AG04449 (cell line): ENCODE measurements at regions not wholly inside any gene's neighbourhood (a gene's known extent, or its start where the extent isn't known, plus 50 kb on each side); places are given as distances from the start of the nearest gene placed in this dataset.
A peak's percentile ranks its signal among the peaks of the same experiment; 100 is the strongest.

Experiments
- CTCF ChIA-PET: fragments of 350-600 bp; formaldehyde crosslinking; extraction: SDS; loops from one replicate; lab custom pipeline; 2021; ENCODE audit warnings: antibody characterized with exemption; lab: Yijun Ruan, JAX
- POLR2A ChIA-PET: fragments of 400-600, 350-600 bp; formaldehyde crosslinking; extraction: SDS; loops from one replicate; lab custom pipeline; 2020; ENCODE audit warnings: antibody characterized with exemption, inconsistent platforms; lab: Yijun Ruan, JAX
- DNase-seq: peaks from one replicate; pipeline ENCODE4 v3.0.0-alpha.2; 2010; ENCODE audit warnings: low read depth, low spot score
- H3K4me3 ChIP-seq: 2 replicates; pipeline ENCODE4 v1.5.1; 2011; ENCODE audit warnings: low read depth, mild to moderate bottlenecking, control low read depth, low read length
- TF ChIP-seq, protein P1 (sequence below): IDR thresholded peaks from one replicate; pipeline ENCODE4 v1.5.1; 2011; ENCODE audit warnings: mild to moderate bottlenecking, moderate library complexity, low read length, control low read depth, inconsistent platforms; ENCODE audit not compliant: insufficient read depth; ENCODE audit errors: missing control alignments

DNA sequence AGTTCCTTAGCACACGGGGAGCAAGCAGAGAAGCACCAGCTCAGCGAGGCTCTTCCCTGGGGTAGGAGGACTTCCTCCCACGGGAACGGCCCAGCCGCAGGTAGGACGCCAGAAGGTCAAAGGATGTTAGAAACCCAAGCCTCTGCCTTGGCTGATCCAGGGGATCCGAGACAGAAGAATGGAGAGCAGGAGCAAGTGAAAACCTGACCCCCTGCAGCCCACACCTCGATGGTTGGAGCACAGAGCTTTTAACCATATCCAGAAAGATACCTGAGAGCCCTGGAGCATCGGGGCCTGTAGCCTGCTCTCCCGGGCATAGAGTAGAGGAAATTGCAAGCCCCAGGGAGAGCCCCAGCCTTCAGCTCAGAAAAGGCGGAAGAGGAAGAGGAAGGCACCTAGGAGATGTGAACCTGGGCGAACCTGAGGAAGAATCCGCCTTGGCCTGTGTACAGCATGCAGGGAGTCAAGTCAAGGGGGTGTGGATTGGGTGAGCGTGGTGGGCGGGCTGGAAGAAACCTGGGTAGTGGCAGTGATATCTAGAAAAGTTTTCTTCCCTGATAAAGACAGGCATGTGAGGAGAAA, 76.3 kb downstream of the PSMG1 start:
- ChIA-PET POLR2A (no interaction called here), CTCF (no interaction called here)

DNA sequence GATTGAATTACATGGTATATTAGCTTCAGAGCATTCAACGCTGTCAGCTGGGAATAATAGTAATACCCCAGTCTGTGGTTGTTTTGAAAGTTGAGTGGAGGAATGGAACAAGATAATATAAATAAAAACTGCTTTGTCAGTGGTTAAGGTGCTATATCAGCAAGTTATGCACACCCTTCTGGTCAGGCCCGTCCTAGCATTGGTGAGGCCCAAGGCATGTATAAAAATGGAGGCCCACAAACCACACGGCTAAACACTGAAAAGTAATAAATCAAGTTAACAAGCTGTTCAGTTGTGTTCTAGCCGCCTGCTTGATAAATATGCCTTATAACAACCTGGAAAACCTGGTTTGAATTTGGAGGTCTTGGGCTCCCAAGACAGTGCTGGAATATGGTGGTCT, 77.4 kb downstream of the PSMG1 start:
- POLR2A ChIA-PET: interaction anchor here (0.6 kb wide), 1 partner anchor 134 kb away, joined by 3 read pairs; no protein-coding TSS in a partner anchor
- H3K4me3 ChIP-seq: no peak overlapping the region
- DNase-seq: no peak
- TF ChIP-seq, protein P1, sequence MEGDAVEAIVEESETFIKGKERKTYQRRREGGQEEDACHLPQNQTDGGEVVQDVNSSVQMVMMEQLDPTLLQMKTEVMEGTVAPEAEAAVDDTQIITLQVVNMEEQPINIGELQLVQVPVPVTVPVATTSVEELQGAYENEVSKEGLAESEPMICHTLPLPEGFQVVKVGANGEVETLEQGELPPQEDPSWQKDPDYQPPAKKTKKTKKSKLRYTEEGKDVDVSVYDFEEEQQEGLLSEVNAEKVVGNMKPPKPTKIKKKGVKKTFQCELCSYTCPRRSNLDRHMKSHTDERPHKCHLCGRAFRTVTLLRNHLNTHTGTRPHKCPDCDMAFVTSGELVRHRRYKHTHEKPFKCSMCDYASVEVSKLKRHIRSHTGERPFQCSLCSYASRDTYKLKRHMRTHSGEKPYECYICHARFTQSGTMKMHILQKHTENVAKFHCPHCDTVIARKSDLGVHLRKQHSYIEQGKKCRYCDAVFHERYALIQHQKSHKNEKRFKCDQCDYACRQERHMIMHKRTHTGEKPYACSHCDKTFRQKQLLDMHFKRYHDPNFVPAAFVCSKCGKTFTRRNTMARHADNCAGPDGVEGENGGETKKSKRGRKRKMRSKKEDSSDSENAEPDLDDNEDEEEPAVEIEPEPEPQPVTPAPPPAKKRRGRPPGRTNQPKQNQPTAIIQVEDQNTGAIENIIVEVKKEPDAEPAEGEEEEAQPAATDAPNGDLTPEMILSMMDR: no peak
- CTCF ChIA-PET: interaction anchor here (0.9 to 1.4 kb wide), 3 partner anchors 12 to 20 kb away, joined by 3 to 4 read pairs (median 3); no protein-coding TSS in a partner anchor

More for the DNA sequence above, 76.3 kb downstream of the PSMG1 start:
- TF ChIP-seq, protein P1: no peak
- no peak for DNase-seq
- H3K4me3 ChIP-seq: no peak overlapping the region

DNA sequence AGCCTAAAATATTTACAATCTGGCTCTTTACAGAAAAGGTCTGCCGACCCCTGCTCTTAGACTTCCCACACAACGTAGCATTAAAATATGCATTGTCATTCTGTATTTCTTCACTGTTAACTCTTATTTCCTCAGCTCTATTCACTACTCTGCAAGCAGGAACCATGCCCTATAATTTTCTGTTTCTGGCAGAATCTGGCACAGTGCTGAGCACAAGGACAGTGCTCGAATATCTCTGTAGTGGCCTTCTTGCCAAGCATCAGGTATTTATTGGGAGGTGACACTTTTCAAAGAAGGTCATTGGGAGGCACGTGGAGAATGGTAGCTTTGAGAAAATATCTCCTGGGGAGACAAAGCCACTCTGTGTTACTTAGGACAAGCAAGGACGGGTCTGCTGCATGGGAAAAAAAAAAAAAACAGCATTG, 77.9 kb downstream of the PSMG1 start:
- H3K4me3 ChIP-seq: no peak overlapping the region
- DNase-seq: no peak
- ChIA-PET POLR2A (no interaction called here), CTCF (interaction anchor here (0.7 to 1.4 kb wide), 6 partner anchors 8 to 124 kb away, joined by 3 to 4 read pairs (median 4); no protein-coding TSS in a partner anchor)
- TF ChIP-seq, protein P1: no peak

DNA sequence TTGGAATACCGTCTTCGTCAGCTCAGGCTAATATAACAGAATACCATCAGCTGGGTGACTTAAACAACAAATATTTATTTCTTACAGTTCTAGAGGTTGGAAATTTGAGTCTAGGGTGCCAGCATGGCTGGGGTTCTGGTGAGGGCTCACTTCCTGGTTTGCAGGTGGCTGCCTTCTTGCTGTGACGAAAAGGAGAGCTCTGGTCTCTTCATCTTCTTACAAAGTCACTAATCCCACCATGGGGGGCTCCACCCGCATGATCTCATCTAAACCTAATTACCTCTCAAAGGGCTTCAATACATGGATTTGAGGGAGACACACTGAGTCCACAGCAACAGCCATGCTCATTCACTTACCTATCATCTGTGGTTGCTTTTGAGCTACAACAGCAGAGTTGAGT, 78.3 kb downstream of the PSMG1 start:
- ChIA-PET CTCF (interaction anchor here (0.7 to 1.4 kb wide), 8 partner anchors 9 to 123 kb away, joined by 3 to 4 read pairs (median 4); no protein-coding TSS in a partner anchor), POLR2A (no interaction called here)
- H3K4me3 ChIP-seq: no peak overlapping the region
- DNase-seq: no peak
- TF ChIP-seq, protein P1: no peak

GRCh38 chr21:39103689-39104088, 79.6 kb downstream of the PSMG1 start:
- DNase-seq: peak; percentile 41
- ChIA-PET CTCF (interaction anchor here (1.2 kb wide), 1 partner anchor 23 kb away, joined by 4 read pairs; no protein-coding TSS in a partner anchor), POLR2A (interaction anchor here (0.6 kb wide), 1 partner anchor 101 kb away, joined by 4 read pairs; no protein-coding TSS in a partner anchor)
- H3K4me3 ChIP-seq: no peak overlapping the region
- TF ChIP-seq, protein P1: no peak

DNA sequence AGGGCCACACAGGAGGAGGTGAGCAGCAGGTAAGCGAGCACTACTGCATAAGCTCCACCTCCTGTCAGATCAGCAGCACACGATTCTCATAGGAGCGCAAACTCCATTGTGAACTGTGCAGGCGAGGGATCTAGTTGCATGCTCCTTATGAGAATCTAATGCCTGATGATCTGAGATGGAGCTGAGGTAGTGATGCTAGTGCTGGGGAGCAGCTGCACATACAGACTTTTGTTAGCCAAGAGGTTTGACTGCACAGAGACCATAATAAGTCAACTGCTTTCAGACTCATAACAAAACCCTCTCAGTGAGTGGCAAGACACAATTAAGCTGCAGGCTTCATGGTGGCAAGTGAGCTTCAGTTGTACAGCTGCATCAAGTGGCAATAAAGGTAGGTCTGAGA, 83.4 kb downstream of the PSMG1 start:
- TF ChIP-seq, protein P1: no peak
- DNase-seq: no peak
- no peak overlapping the region for H3K4me3 ChIP-seq
- POLR2A ChIA-PET: no interaction called here
- CTCF ChIA-PET: interaction anchor here (1.7 kb wide), 1 partner anchor 23 kb away, joined by 3 read pairs; no protein-coding TSS in a partner anchor
